ENCODE measurements at regions not wholly inside any gene's neighbourhood (a gene's known extent, or its start where the extent isn't known, plus 50 kb on each side); places are given as distances from the start of the nearest gene placed in this dataset.
"Not testable (repeated sequence)": the region's sequence is repeated elsewhere in the genome, so short reads cannot be mapped to it uniquely, and the experiment has no call there.

DNA sequence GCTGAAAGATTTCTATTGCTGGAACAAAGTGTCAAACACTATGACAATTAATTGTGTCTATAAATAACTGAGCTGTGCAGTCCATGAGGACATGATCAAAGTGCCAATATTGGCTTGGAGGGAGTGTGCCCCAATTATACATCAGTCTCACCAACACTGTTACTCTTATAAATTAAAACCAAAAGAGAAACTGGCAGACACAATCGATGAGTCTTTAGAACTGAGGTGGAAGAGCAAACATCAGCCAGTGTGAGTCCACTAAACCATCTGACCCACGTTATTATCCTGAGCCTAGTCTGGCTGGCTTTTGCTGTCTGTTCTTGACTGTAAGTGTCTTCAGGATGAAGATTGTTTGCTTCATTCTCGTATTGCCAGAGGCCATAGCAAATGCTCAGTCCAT, 98.9 kb downstream of the OLIG3 start:
- no peak for ATAC-seq

DNA sequence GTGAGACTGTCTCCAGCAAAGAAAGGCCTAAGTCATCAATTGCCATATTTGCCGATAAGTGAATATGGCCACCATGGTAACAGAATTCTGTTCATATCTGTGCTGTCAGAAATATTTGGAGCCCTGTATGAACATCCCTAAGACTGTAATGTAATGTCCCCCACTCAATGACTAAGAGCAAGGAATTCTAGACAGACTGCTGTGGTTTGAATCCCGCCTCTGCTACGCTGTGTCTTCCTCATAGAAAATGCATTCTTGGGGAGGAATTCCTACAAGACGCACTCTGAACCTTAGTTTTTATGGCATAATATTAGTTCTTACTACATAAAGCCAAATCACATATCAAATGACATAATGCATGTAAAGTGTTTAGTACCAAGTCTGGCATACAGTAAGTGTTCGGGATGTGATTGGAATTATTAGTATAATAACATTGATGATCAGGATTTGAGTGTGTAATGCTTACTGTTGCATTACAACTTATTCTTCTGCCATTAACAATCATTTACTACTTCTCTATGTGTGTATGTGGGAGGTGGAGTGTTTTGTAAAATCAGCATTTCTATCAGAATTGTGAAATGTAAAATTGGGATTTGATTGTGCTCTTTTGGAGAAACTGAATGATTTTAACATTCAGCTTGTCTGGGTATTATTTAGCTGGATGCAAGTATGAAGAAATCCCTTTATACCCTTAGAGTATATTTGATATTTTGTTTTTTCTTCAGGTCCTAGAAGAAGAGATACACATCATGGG, 103.0 kb downstream of the OLIG3 start:
- no peak for ATAC-seq

DNA sequence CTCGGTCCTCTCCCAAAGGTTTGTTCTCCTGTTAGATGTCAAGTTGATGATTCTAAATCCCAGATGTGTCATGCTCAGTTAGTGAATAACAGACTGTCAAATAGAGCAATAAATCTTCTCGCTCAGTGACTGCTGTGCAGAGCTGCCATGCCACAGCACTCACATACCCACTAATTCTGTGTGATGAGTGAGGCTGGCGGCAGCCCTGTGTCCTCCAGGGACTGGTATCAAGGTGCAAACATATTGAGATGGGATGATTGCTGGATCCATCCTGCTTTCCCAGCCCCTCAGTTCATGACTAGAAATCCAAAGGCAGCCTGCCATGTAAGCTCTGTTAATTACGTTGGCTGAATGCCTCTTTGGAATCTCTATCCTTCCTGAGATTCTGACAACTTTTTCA, 103.9 kb downstream of the OLIG3 start:
- no peak for ATAC-seq

DNA sequence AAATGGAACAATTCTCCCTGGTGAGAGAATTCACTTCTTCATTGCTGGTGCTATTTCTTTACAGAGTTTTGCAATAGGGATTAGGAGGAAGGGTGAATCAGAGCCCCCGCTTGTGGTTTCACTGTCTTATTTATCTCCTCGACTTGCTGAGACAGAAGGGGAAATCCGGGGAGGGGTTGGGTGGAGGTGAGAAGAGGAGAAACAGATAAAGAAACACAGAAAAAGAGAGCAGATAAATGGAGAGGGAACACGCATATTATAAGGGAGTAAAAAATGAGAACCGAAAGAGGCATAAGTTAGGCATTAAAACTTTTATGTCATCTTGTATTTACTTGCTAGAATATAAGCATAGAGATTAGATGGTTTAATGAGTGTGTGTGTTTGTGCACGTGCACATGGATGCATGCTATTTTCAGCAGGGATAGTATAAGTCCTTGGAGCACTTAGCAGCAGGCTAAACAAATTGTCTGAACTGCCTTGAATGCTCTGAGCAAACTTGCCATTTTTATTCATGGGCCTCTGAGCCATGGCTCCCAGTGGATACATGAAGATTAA, 105.0 kb downstream of the OLIG3 start:
- ATAC-seq = peak; percentile 96 to 99

DNA sequence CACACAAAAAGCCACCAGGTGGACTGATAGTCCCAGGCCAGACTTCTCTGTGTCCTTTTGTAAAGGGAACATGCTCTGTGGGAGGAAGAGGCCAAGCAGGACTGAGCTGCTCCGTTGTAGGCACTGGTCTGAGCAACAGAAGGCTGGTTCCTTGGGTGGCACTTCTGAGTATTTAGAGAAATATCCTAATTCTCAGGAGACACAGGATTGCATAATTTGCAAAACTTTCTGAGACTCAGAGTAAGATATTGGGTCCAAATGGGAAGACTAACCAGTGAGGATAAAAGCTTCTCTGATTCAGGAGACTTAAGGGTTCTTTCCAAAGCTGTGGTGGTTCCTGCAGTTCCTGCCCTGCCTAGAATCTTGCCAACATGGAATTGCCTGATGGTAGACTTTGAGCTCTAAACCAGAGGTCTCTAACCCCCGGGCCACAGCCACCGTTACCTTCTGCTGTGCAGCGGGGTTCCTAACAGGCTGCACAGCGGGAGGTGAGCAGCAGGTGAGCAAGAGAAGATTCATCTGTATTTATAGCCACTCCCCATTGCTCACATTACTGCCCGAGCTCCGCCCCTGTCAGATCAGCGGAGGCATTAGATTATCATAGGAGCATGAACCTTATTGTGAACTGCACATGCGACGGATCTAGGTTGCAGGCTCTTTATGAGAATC, 107.0 kb downstream of the OLIG3 start:
- ATAC-seq = no peak

DNA sequence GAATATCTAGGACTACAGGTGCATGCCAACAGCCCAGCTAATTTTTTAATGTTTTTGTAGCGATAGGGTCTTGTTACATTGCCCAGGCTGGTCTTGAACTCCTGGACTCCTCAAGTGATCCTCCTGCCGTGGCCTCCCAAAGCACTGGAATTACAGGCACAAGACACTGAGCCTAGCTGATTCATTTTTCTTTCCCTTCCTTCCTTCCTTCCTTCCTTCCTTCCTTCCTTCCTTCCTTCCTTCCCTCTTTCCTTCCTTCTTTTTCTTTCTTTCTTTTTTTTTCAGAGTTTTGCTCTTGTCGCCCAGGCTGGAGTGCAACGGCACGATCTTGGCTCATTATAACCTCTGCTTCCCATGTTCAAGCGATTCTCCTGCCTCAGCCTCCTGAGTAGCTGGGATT, 110.9 kb downstream of the OLIG3 start:
- ATAC-seq = not testable (repeated sequence)

DNA sequence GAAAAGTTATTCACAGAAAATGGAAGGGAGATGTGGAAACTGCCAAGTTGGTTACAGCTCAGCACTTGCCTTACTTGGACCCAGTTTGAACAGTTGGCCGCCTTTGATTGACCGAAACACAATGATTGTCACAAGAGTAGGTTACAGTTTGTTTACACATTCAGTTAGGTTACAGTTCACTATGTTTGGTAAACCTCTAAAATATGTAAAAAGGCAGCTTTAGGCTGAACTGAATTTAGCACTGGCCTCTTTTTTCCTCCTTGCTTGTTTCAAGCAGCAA, 116.2 kb downstream of the OLIG3 start:
- no peak for ATAC-seq

DNA sequence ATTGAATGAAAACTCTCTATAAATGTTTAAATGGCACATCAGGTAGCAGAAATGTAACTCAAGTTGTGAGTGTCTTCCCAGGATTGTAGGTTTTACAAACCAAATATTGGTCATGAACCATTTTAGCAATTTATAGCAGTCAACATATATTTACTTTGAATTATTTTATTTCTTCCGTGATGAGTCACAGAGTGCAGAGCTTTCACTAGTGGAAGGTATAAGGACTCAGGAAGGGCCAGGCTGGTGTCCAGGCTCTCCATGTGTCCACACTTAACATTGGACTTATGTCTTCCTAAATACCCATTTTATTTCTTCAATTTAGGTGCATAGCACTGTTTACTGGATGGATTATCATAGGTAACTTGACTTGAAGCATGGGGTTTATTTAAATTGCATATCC, 120.9 kb downstream of the OLIG3 start:
- no peak for ATAC-seq

DNA sequence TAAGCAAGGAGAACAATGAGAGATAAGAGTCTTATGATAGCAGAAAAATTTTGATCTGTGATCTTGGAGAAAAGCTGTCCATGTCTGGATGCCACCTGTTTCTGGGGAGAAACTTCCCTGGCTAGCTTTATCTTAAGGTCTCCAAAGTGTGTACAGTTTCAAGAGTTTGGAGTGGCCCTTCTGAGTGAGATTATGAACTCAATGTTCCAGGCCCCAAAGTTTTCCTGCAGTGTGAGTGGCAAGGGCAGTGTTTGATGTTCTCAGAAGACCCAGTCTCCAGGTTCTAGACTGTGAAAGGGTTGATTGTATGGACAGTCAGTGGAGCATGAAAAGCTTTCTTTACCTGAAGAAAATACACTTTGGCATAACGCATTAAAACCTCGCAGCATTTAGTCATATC, 121.7 kb downstream of the OLIG3 start:
- no peak for ATAC-seq

DNA sequence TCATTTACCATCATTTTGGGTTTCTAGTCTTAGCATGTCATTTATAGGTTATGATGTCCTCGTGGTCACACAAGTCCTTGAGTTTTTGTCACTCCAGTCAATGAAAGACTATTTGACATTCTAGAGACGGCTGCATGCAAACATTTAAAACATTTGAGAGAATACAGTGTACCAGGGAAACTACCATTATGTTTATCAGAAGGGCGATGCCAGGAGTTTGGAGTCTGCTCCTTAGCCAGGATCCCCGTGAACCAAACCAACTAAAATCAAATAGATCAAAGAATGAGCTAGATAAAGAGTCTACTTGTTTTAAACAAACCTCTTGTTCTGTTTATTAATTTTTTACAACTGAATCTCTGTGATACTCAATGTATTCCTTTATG, 122.6 kb downstream of the OLIG3 start:
- ATAC-seq = no peak

DNA sequence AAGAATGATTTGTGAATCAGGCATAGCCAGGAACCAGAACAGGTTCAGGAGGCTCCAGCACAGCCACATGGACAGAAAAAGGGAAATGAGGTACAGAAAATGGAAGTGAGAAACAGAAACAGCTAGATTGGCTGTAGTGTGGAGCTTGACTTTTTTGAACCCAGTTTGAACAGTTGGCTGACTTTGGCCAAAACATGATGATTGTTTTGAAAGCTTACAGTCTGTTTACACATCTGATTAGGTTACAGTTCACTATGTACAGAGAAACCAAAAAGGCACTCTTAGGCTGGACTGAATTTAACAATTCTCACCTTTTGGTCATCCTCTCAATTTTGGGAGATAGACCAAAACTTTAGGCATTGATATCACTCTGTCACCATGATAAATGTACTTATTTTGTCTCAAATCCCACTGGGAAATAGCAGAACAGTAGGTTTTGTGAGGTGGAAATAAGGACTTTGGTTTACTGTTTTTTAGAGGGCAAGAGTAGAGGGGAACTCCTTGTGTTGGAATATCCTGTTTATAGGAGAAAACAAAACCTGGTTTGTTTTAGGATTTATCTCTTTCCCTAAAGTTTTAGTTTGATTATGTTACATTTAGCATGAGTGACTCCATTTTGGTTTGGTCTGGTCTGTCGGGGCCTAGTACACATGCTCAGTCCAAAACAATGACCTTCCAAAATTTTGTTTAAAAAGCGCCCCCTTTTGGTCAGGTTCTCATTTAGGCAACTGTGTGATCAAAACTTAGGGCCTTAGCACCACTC, 123.1 kb downstream of the OLIG3 start:
- ATAC-seq = no peak

DNA sequence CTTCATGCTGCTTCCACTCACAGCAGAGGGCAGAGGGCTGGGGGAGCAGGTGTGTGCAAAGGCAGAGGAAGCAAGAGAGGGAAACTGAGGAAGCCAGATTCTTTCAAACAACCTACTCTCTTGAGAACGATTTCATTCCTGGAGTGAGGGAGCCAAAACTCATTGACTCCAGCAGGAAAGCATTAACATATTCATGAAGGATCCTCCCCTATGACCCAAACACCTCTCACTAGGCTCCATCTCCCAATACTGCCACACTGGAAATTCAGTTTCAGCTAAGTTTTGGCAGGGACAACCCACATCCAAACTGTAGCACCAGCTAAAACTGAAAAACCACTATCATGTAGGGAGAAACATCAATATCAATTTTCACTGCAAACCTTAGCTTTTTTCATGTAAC, 125.1 kb downstream of the OLIG3 start:
- no peak for ATAC-seq

DNA sequence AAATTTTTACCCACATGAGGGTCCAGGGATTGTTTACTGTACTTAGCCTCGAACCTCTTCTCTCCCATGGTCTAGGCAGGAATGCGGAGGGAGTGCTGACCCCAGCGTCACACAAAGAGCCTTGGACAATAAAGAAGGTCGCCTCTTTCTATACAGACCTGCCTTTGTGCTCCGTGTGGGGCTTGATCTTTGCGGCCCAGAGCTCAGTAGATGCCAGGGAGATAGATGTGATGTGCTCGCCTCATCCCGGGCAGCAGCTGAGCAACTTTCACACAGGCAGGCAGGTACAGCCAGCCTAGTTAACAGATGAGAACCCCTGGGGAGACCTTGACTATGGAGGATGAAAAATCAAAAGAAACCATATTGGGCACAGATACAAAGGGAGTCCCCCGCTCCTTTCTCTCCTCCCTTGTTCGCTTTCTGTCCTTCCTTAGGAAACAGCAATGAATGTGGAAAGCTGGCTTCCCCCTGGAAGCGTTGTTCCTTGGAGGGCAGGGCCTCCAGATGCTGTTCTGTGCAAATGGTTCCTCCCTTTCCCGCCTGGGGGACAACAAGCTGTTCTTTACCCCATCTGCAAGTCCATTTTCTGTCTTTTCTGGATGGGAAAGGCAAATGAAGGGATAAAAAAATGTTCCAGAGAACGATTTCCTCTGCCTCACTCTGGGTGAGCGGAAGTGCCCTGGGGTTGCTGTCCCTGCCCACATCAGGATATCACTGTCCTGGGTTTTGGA, 128.3 kb downstream of the OLIG3 start:
- no peak for ATAC-seq

DNA sequence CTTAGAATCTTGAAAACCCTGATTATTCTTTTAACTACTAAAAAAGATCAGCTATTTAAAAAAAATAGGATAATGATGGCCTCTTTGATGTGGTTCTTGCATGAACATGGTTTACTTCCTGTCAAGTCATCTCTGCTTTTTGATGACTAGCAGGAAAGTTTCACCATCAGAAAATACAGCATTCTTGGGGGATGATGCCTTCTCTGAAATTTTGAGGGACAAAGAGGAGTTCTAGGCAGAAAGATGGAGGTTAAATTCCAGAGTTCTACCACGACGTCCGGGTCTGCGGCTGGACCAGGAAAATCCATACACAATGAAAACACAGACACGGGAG, 130.4 kb downstream of the OLIG3 start:
- ATAC-seq = peak; percentile 83 to 92

DNA sequence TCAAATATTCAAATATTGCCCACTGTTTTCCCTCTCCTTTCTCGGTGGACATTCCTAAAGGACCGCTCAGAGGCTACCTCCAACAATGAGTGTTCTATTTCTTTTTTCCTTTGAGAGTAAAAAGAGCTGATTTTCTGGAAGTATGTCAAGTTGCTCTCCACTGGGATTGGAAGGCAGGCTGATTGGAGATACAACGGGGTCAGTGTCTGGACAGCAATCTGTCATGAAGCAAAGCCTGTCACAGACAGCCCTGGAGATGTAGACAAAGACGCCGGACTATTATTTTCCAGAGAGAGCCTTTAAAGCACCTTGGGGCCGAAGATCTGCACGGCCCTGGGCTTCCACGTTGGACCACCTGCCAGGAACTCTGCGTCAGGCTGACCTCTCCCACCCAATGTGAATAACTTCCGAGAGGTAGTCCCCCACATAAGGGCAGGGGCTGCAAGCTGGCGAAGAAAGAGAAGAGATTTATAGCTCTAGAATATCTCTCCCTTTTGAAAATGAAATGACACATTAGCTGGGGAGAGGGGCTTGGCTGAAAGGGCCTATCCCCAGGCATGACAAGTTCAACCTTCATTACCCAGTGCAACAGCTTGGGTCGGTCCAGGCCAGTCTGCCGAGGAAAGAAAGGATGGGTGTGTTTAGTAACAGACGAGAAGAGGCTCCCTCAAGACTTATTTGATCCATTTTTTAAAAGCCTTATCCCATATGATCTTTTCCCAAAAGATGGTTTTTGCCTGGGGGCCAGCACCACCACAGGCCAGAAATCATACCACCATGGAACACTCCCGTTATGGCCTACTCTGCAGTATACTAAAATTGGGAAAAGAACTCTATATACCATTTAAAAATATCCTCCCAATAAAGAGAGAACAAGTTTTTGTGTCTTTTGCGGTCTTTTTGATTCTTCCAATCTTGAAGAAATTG, 131.1 kb downstream of the OLIG3 start:
- no peak for ATAC-seq

DNA sequence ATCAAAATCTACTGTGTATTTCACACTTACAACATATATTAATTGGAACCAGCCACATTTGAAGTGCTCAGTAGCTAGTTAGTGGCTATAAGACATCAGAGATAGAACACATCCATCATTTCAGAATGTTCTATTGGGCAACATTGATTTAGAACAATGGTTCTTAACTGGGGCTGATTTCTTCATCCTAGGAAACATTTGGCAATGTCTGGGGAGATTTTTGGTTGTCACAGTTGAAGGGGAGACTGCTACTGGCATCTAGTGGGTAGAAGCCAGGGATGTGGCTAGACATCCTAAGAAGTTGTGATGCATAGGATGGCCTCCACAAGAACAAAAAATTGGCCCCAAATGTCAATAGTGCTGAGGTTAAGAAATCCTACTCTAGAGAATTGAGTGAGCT, 132.5 kb downstream of the OLIG3 start:
- ATAC-seq = no peak

DNA sequence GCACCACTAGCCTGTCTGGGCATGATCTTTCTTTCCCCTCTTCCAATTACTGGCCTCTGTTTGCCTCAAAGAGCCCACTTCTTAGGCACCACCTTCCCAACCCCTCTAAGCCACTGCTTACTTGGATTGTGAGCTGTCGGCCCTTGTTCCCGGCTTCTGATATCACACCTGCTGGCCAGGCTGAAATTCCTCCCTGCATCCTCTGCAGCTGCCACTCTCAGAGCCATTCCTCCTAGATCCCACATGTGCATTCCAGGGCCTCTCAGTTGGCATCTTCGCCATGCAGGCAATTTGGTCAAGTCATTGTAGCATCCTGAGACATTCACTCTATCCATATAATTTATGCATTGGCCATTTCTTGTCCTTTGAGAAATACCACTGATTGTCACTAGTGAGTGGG, 135.9 kb downstream of the OLIG3 start:
- no peak for ATAC-seq

DNA sequence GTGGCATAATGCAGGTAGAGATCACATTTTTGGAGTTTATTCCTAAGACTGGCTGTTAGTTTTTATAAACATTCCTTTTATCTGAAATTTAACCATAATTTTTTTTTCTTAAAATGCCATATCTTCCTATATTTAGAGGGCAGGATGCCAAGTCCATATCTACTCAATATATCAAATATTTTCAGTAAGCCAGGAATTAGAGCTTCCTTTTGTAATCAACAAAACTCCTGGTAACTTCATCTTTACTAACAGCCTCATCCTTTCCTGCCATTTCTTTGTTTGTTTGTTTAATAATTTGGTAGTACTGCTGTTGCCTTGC, 136.3 kb downstream of the OLIG3 start:
- ATAC-seq = no peak

DNA sequence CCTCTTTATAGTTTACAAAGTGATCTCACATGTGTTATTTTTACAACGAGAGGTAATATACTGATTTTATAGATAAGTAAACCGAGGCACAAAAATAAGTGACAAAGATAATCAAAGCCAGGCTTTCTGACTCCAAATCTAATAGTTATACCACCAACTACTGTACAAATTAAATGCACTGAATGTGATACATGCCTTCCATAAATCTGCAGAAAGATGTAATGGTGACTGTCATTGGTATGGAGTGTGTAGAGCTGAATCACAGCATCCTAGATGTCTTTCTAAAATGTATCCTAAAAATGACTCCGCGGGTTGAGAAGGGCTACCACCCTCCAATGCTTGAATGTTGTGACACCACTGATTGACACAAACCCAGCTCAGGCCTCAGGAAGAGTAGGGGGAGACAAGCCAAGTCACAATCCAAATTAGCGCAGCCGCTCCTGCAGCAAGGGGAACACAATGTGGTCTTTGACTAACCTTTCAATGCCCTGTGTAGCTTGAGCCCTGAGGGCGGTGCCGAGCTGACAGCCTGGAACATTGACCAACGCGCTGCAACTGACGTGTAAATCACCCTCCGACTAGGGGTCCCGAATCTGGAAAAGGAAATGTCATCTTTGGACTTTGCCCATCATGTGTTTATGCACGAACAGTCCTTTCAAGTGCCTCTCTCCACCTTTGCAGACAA, 136.8 kb downstream of the OLIG3 start:
- no peak for ATAC-seq

DNA sequence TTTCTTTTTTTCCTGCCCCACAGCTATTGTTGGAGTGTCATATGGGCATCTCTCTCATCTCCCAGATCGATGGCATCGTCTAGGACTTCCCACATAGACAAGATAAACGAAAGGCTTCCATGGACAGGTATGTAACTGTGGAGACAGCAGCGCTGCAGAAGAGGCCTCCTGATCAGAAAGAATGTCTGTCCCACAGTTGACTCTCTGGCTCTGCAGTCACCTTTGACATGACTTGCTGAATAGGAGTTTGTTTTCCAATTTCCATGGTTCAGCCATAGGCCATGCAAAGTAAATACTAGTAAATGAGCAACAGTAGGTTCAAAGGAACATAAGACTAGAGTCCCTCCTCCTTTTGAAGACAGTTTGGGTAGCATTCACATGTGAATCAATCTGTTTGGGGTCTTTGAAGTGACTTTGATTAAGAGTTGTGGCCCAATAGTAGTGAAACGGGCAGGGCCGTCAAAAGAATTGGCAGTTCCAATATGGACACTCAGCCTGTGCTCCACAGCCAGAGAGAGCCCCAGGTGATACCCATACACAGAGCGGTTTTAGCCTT, 134.7 kb upstream of the IFNGR1 start:
- no peak for ATAC-seq

DNA sequence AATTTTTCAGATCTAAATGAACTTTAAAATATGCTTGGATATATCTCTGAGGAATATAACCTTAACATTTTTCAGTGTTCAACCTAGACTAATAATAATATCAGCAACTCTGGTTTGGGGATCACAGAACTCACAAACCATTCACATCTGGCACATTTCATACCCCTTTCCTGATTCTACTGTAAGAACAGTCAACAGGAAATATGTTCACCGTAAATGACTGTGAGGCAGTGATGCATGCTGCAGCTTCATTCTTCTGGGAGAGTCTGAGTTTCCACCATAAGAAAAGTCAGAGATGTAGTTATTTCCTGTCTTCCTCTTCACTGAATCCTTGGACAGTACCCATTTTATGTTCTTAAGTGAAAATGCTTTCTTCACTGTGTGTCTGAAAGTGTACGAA, 134.2 kb upstream of the IFNGR1 start:
- ATAC-seq = peak in 1 of 2 donors; percentile 48

Measured in activated CD4-positive, CD25-positive, alpha-beta regulatory T cell treated with anti-CD3 and anti-CD28 coated beads, Interleukin-2, amount 50 U/mL, for 24 hours (primary cell).